HEK293 (cell line): ENCODE measurements at regions not wholly inside any gene's neighbourhood (a gene's known extent, or its start where the extent isn't known, plus 50 kb on each side); places are given as distances from the start of the nearest gene placed in this dataset.

ENCODE experiments used
- CTCF ChIA-PET: fragments of 350-600 bp; formaldehyde crosslinking; extraction: SDS; loops from one replicate; lab custom pipeline; 2021; ENCODE audit warnings: antibody characterized with exemption; lab: Yijun Ruan, JAX
- POLR2A ChIA-PET: fragments of 300-600 bp; formaldehyde crosslinking; extraction: SDS; loops from one replicate; lab custom pipeline; 2020; ENCODE audit warnings: antibody characterized with exemption, inconsistent platforms; lab: Yijun Ruan, JAX
- H3K27ac ChIP-seq: fragments of 200-500 bp; sonication (Bioruptor generic); 2 replicates; pipeline ENCODE4 v1.5.1; 2014; ENCODE audit warnings: low read depth, low read length, control low read depth, inconsistent platforms; ENCODE audit errors: extremely low read depth
- H3K36me3 ChIP-seq, 2 experiments: fragments of 200-500 bp in 1 of 2; sonication (Bioruptor generic) in 1 of 2; 1 replicate in 1 of 2; 2 replicates in 1 of 2; pipeline ENCODE4 v1.5.1; 2014 to 2017; ENCODE audit warnings: inconsistent platforms in 2 of 2, low read length in 2 of 2; ENCODE audit not compliant: control insufficient read depth in 2 of 2, insufficient read depth in 1 of 2
- H3K4me1 ChIP-seq: fragments of 200-500 bp; sonication (Bioruptor generic); 2 replicates; pipeline ENCODE4 v1.5.1; 2014; ENCODE audit warnings: mild to moderate bottlenecking, low read length, inconsistent platforms; ENCODE audit not compliant: control insufficient read depth, insufficient read depth
- H3K4me3 ChIP-seq: 2 replicates; pipeline ENCODE4 v1.5.1; 2011; ENCODE audit warnings: low read depth, mild to moderate bottlenecking, control low read depth, low read length, moderate library complexity
- H3K9me3 ChIP-seq: fragments of 200-500 bp; sonication (Bioruptor generic); 2 replicates; pipeline ENCODE4 v1.5.1; 2014; ENCODE audit warnings: low read depth, low read length, inconsistent platforms; ENCODE audit not compliant: control insufficient read depth, insufficient read depth
- GFI1B ChIP-seq: fragments of 450-650 bp; formaldehyde crosslinking; IDR thresholded peaks from 2 replicates; pipeline ENCODE4 v1.5.1; 2016; ENCODE audit warnings: missing biosample characterization, missing genetic modification characterization
- GLIS1 ChIP-seq: fragments of 450-650 bp; formaldehyde crosslinking; IDR thresholded peaks from 2 replicates; pipeline ENCODE4 v1.5.1; 2016; ENCODE audit warnings: missing biosample characterization, missing genetic modification characterization
- MEIS1 ChIP-seq: sonication (generic); formaldehyde crosslinking; IDR thresholded peaks from 2 replicates; pipeline ENCODE4 v1.8.1; 2022; ENCODE audit warnings: missing genetic modification reagents, mild to moderate bottlenecking, borderline replicate concordance
- MYNN ChIP-seq: fragments of 450-650 bp; formaldehyde crosslinking; IDR thresholded peaks from 2 replicates; pipeline ENCODE4 v1.5.1; 2016; ENCODE audit warnings: missing biosample characterization, missing genetic modification characterization, borderline replicate concordance
- SETDB1 ChIP-seq: IDR thresholded peaks from one replicate; pipeline ENCODE4 v1.6.1; 2017; ENCODE audit warnings: mild to moderate bottlenecking, low read length, moderate library complexity, mixed read lengths; ENCODE audit not compliant: insufficient read length
- ZBTB17 ChIP-seq: fragments of 450-650 bp; formaldehyde crosslinking; IDR thresholded peaks from 2 replicates; pipeline ENCODE4 v1.5.1; 2016; ENCODE audit warnings: missing biosample characterization, missing genetic modification characterization
- ZBTB21 ChIP-seq: fragments of 450-650 bp; formaldehyde crosslinking; IDR thresholded peaks from 2 replicates; pipeline ENCODE4 v1.5.1; 2017; ENCODE audit warnings: missing biosample characterization, missing genetic modification characterization
- ZFP3 ChIP-seq: fragments of 450-650 bp; formaldehyde crosslinking; IDR thresholded peaks from 2 replicates; pipeline ENCODE4 v1.5.1; 2016; ENCODE audit warnings: low read depth, missing biosample characterization, missing genetic modification characterization
- ZNF132 ChIP-seq: fragments of 450-650 bp; formaldehyde crosslinking; IDR thresholded peaks from 2 replicates; pipeline ENCODE4 v1.5.1; 2017; ENCODE audit warnings: missing biosample characterization, missing genetic modification characterization, borderline replicate concordance
- ZNF169 ChIP-seq: fragments of 450-650 bp; formaldehyde crosslinking; IDR thresholded peaks from 2 replicates; pipeline ENCODE4 v1.5.1; 2016; ENCODE audit warnings: missing biosample characterization, missing genetic modification characterization
- ZNF174 ChIP-seq: fragments of 450-650 bp; formaldehyde crosslinking; IDR thresholded peaks from 2 replicates; pipeline ENCODE4 v1.5.0; 2017; ENCODE audit warnings: missing biosample characterization, mild to moderate bottlenecking, missing genetic modification characterization
- ZNF184 ChIP-seq: fragments of 450-650 bp; IDR thresholded peaks from 2 replicates; pipeline ENCODE4 v1.5.1; 2018; ENCODE audit warnings: missing biosample characterization, mild to moderate bottlenecking, missing genetic modification characterization
- ZNF223 ChIP-seq: fragments of 450-650 bp; formaldehyde crosslinking; IDR thresholded peaks from 2 replicates; pipeline ENCODE4 v1.5.1; 2016; ENCODE audit warnings: missing biosample characterization, missing genetic modification characterization
- ZNF521 ChIP-seq: fragments of 450-650 bp; formaldehyde crosslinking; IDR thresholded peaks from 2 replicates; pipeline ENCODE4 v1.5.1; 2017; ENCODE audit warnings: missing biosample characterization, mild to moderate bottlenecking, missing genetic modification characterization
- ZNF585B ChIP-seq: fragments of 450-650 bp; formaldehyde crosslinking; IDR thresholded peaks from 2 replicates; pipeline ENCODE4 v1.5.1; 2016; ENCODE audit warnings: missing biosample characterization, missing genetic modification characterization
- ZNF654 ChIP-seq: fragments of 450-650 bp; formaldehyde crosslinking; IDR thresholded peaks from 2 replicates; pipeline ENCODE4 v1.5.1; 2016; ENCODE audit warnings: low read depth, missing biosample characterization, missing genetic modification characterization
- ZNF670 ChIP-seq: fragments of 450-650 bp; formaldehyde crosslinking; IDR thresholded peaks from 2 replicates; pipeline ENCODE4 v1.5.1; 2016; ENCODE audit warnings: missing biosample characterization, missing genetic modification characterization, low read depth
- ZNF777 ChIP-seq: fragments of 450-650 bp; formaldehyde crosslinking; IDR thresholded peaks from 2 replicates; pipeline ENCODE4 v1.5.1; 2017; ENCODE audit warnings: missing biosample characterization, missing genetic modification characterization, borderline replicate concordance
- ZNF843 ChIP-seq: fragments of 450-650 bp; formaldehyde crosslinking; IDR thresholded peaks from 2 replicates; pipeline ENCODE4 v1.5.1; 2016; ENCODE audit warnings: missing biosample characterization, missing genetic modification characterization
- TF ChIP-seq, protein P1 (sequence below): fragments of 450-650 bp; formaldehyde crosslinking; IDR thresholded peaks from 2 replicates; pipeline ENCODE4; 2016; ENCODE audit warnings: missing biosample characterization, missing genetic modification characterization
- TF ChIP-seq, protein P2 (sequence below): IDR thresholded peaks from 2 replicates; pipeline ENCODE4 v1.6.1; 2011; ENCODE audit warnings: mild to moderate bottlenecking, low read depth, low read length, borderline replicate concordance

DNA sequence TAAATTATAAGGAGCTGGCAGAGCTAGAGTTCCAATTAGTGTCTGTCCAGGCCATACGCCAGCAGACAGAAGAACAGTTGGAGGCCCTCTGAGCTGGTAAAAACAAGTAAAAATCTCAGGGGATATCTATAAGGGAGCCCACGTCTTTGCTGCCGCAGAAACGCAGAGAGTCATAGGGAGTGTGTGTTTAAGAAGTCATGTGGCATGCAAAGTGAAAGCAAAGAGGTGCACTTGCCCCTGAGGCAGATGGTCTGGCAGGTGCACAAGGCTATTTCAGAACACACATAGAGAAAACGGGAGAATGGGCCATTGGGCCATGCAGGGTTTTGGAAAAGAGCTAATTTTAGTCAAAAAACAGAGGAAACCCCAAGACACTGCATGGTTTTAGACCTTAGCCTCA lies 92.7 kb downstream of the NAP1L3 start:
- no peak overlapping the region for H3K27ac ChIP-seq
- no peak overlapping the region for H3K4me3 ChIP-seq
- H3K4me1 ChIP-seq, result no peaks in the 10 kb centered on the region
- TF ChIP-seq, protein P1, sequence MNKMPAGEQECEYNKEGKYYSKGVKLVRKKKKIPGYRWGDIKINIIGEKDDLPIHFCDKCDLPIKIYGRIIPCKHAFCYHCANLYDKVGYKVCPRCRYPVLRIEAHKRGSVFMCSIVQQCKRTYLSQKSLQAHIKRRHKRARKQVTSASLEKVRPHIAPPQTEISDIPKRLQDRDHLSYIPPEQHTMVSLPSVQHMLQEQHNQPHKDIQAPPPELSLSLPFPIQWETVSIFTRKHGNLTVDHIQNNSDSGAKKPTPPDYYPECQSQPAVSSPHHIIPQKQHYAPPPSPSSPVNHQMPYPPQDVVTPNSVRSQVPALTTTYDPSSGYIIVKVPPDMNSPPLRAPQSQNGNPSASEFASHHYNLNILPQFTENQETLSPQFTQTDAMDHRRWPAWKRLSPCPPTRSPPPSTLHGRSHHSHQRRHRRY (tag by site-specific recombination), result no peak
- TF ChIP-seq ZNF777 (no peak), GLIS1 (tag by site-specific recombination) (no peak), ZNF521 (tag by site-specific recombination) (no peak), GFI1B (tag by site-specific recombination) (no peak), ZBTB21 (no peak), MYNN (tag by site-specific recombination) (no peak), ZNF843 (tag by site-specific recombination) (no peak), ZBTB17 (no peak), ZNF670 (tag by site-specific recombination) (no peak)
- CTCF ChIA-PET, result no interaction called here
- no peaks in the 10 kb centered on the region for H3K9me3 ChIP-seq
- POLR2A ChIA-PET, result no interaction called here
- no peaks in the 10 kb centered on the region for H3K36me3 ChIP-seq

DNA sequence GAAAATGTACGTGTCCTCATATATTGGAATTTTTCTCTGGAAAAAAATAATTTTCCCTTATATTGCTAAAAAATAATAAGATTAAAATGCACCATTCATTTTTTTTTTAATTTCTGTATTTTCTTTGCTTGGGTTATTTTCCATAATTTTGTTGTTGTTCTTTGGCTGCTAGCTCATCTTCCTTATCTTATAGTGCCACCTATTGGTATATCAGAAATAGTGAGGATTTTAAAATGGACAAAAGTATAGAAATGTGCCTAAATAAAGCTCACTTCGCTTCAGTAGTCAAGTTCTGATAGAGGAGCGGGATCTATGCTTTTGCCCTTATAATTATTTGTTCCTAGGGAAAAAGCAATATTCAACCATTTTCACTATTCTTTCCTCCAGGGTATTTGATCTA lies 134.8 kb downstream of the NAP1L3 start:
- POLR2A ChIA-PET, result no interaction called here
- no peak overlapping the region for H3K4me3 ChIP-seq
- CTCF ChIA-PET, result interaction anchor here (0.6 to 1.7 kb wide), 19 partner anchors 10 to 1307 kb away, joined by 3 to 12 read pairs (median 3); no protein-coding TSS in a partner anchor
- H3K27ac ChIP-seq, result no peak overlapping the region
- H3K36me3 ChIP-seq, result no peaks in the 10 kb centered on the region
- H3K9me3 ChIP-seq, result no peaks in the 10 kb centered on the region
- no peaks in the 10 kb centered on the region for H3K4me1 ChIP-seq
- TF ChIP-seq ZNF132 (tag by site-specific recombination), result no peak
- TF ChIP-seq, protein P2, sequence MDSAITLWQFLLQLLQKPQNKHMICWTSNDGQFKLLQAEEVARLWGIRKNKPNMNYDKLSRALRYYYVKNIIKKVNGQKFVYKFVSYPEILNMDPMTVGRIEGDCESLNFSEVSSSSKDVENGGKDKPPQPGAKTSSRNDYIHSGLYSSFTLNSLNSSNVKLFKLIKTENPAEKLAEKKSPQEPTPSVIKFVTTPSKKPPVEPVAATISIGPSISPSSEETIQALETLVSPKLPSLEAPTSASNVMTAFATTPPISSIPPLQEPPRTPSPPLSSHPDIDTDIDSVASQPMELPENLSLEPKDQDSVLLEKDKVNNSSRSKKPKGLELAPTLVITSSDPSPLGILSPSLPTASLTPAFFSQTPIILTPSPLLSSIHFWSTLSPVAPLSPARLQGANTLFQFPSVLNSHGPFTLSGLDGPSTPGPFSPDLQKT, result no peak
- TF ChIP-seq ZNF169 (tag by site-specific recombination), result no peak
- TF ChIP-seq ZNF654 (tag by site-specific recombination), result peak; percentile 75

DNA sequence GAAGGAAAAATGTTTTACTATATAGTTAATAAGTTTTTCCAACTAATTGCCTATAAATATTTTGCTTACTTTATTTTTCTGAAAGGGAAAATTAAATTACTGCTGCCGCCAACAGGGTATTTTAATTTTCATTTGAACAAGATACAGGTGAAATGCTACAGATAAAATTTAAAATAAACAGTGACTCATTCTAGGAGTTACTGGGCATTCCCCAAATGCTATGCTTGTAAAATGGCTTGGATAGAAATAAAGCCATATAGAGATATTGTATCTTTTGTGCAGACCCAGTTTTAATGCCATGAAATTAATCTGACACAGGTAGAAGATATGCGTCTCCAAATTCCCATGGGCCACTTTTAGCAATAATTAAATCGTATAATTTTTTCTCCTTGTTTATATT lies 144.5 kb downstream of the NAP1L3 start:
- TF ChIP-seq ZNF184 (no peak), ZNF223 (tag by site-specific recombination) (no peak), ZNF585B (tag by site-specific recombination) (no peak), ZFP3 (tag by site-specific recombination) (no peak), SETDB1 (no peak), MEIS1 (CRISPR knock-in tag) (no peak), ZNF174 (tag by site-specific recombination) (no peak)
- Histone ChIP-seq H3K4me3 (no peak overlapping the region), H3K27ac (no peak overlapping the region), H3K36me3 (no peaks in the 10 kb centered on the region), H3K4me1 (no peaks in the 10 kb centered on the region), H3K9me3 (no peaks in the 10 kb centered on the region)
- CTCF ChIA-PET, result interaction anchor here (0.7 to 2.0 kb wide), 2 partner anchors 9 to 11 kb away, joined by 3 to 10 read pairs; no protein-coding TSS in a partner anchor
- POLR2A ChIA-PET, result no interaction called here
